ENCODE measurements at regions not wholly inside any gene's neighbourhood (a gene's known extent, or its start where the extent isn't known, plus 50 kb on each side); places are given as distances from the start of the nearest gene placed in this dataset.

DNA sequence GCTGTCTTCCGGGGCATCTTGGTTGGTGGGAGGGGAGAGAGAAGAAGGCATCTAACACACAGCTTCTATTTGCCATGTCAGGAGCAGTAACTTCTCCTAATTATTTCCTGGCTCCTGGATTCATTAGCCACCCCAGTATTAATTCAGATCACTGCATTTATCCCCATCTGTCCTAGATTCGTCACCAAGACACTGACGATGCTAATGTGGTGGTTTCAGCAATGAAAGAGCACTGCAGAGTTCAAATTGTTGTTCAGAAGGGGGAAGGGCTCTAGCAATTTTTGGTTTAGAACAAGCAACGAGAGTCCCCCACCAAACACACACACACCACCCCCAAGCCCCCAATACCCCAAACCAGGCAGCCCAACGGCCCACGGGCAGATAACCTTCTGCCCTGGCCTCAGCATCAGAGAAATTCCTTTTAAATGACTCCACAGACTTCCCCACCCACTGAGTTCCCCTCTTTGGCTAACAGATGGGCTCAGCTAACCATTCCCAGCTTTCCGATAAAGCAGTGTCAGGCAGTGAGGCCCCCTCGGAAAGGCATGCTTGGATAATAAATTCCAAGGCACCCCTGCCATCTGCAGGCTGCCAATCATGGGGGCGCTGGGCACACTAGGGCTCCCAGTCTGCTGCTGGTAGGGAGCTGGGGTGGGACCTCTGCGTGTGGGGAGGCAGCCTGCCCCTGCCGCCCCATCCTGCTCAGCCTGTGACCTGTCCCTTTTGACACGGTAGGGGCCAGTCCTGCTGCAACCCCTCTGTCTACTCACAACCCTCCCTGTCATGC, 453.5 kb downstream of the MIAT start:
- no peak for DNase-seq

GRCh38 chr22:27111796-27112672, 454.6 kb downstream of the MIAT start:
- no peak for DNase-seq

DNA sequence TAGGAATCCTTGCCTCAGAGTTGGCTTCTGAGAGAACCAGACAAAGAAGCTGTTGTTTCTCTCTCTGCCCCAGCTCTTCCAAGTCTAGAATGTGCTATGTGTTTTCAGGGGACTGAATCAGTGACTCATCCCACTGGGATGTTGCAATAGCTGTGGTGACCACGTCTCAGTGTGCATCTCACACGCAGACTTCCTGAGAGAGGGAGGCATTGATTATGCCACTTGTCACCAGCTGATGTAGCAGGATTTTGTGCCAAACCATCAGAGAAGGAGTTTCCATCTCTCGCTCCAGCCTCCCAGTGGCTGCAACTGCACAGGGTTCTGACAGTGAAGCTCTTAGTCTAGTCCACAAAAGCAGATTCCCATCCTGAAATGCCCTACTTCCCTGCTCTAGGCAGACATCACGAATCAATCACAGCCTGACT, 455.8 kb downstream of the MIAT start:
- peak in 19 of 56 donors; percentile 10 to 67 (median 30) for DNase-seq

GRCh38 chr22:27113641-27114040, 456.3 kb downstream of the MIAT start:
- DNase-seq = no peak

DNA sequence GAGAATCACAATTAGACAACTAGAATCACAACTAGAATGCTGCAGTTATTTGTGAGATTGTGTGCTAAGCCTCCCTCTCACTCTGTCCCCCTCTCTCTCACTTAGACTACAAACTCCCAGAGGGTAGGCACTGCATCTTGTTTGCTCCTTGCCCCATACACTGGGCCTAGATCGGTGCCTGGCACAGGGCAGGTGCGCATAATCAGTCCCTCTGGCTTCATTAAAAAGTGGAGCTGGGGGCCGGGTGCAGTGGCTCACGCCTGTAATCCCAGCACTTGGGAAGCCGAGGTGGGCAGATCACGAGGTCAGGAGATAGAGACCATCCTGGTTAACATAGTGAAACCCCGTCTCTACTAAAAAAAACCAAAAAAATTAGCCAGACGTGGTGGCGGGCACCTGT, 456.8 kb downstream of the MIAT start:
- no peak for DNase-seq

DNA sequence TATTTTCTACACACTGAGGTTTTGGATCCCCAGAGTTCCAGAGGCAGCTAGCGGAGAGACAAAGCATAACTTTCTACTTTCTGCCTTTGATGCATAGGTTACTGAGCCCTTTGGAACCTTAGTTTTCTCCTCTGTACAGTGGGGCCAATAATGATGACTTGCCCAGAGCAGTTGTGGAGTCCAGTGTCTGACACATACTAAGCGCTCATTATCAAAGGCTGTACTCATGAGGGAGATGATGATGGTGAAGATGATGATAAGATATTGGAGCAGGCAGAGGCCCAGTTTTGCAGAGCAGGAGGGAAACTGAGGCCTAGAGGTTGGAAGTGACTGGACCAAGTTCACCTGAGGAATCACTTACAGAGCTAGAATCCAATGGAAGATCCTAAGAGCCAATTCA, 458.0 kb downstream of the MIAT start:
- DNase-seq = no peak

- no peak for DNase-seq
Measured at GRCh38 chr22:27115816-27116256, 458.4 kb downstream of the MIAT start.

GRCh38 chr22:27116312-27117086, 459.1 kb downstream of the MIAT start:
- DNase-seq = no peak

DNA sequence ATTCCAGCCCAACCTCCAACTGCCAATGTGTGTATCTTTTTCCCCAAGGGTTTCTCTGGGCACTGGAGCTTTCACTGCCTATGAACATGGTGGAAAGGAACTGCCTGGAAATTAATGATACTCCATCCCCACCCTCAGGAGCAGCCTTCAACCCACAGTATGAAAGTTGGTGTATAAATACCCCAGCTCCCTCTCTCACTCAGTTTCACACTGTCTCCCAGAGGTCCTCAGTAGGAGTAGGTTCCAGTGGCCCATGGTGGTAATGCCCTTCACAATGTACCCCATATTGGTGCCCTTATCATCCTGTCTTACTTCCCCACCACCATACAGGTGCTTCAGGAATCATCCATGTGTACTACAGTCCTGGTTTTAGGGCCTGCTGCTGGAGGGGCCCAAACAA, 462.6 kb downstream of the MIAT start:
- DNase-seq = no peak

- DNase-seq = no peak
Measured at GRCh38 chr22:27122574-27122973, 465.2 kb downstream of the MIAT start.

DNA sequence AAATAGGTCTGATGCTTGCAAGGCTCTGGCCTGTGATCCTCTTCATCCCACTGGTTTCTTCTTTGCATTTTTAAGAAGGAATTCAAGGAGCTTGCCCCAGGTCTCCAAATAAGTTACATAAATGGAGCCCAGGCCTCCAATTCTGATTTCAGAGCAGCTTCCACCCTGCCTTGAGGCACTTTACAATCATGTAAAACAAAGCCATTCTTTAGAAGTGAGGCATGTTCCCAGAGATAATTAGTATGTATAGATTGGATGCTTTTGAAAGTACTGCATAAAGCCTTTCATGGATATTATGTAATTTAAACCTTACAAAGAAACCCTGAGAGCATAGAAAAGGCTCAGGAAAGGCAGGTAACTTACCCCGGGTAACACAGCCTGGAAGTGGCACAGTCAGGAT, 466.5 kb downstream of the MIAT start:
- no peak for DNase-seq

GRCh38 chr22:27124351-27124966, 467.1 kb downstream of the MIAT start:
- DNase-seq = peak in 2 of 56 donors; percentile 10 to 34

DNA sequence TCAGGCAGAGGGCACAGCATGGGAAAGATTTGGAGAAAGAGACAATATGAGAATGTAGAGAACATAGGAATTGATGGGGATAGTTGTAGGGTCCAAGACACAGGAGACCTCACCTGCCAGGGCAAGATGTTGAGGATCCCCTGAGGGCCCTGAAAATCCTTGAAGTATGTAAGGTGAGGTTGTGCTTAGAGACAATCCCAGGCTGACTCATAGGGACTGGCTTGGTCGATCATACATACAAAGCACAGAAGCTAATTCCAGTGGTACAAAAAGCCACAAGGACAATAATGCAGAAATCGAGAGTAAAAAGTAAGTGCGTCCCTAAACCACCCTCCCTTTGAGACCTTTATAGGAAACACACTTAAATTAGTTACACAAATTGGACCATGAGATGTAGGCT, 468.2 kb downstream of the MIAT start:
- DNase-seq = no peak

DNA sequence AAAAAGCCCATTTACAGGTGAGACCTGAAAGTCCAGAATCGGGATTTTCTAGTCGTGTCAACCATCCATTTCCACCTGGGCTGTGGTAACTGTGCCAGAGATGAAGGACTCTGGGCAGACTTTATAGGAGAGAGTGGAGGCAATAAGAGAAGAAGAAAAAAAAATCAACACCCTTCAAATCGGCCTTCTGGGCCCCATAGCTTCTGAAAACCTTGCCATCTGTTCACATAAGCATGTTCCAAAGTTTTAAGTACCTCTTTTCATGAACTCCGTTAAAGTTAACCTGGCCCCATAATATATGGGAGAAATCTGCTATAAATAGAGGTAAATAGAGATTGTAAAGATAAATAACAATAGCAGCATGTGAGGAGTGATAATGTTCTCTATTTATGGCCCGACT, 470.5 kb downstream of the MIAT start:
- no peak for DNase-seq

GRCh38 chr22:27128461-27129085, 471.2 kb downstream of the MIAT start:
- peak in 3 of 56 donors; percentile 9 to 43 (median 28) for DNase-seq

GRCh38 chr22:27129266-27129665, 471.9 kb downstream of the MIAT start:
- no peak for DNase-seq

DNA sequence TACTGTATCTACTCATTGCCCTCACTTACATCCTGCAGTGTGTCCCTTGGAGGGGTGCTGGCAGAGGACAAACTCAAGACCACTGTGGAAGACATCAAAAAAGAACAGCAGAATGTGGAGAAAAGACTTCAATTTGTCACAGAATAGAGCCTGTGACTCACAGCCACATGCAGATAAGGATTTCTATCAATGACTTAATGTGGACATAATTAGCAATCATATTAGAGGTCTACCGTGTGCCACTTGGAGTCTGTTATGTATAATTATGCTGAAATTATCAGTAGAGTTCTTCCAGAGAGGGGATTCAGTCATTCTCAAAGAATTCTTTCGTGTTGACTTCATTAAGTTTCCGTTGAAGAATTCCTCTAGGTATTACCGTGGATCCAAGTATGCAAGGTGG, 473.5 kb downstream of the MIAT start:
- DNase-seq = no peak

DNA sequence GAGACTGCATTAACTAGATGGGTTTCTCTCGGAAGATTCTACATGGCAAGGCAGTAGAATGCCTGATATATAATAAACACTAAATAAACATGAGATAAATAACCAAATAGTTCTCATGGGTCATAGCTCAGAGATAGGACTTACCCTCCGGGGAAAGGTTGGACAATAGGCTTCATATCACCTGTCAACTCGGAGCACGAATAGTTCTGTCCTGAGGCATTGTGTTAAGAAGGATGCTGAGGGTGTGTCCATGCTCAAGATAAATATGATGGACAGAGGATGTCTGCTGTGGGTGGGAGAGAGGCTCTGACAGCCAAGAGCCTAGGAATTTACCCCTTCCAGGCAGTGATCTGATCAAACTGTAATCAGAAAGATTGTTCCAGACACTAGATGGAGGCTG, 474.0 kb downstream of the MIAT start:
- DNase-seq = no peak

DNA sequence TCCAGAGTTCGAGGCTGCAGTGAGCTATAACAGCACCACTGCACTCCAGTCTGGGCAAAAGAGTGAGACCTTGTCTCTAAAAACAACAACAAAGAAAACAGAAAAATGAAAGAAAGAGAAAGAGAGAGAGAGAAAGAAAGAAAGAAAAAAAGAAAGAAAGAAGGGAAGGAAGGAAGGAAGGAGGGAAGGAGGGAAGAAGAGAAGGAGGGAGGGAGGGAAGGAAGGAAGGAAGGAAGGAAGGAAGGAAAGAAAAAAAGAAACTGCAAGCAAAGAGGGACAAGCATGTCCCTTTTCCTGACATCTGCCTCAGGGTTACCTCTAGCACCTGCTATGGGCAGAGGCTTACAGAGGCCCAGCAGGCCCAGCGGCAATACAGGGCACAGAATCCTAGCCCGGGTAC, 475.0 kb downstream of the MIAT start:
- DNase-seq = no peak

DNA sequence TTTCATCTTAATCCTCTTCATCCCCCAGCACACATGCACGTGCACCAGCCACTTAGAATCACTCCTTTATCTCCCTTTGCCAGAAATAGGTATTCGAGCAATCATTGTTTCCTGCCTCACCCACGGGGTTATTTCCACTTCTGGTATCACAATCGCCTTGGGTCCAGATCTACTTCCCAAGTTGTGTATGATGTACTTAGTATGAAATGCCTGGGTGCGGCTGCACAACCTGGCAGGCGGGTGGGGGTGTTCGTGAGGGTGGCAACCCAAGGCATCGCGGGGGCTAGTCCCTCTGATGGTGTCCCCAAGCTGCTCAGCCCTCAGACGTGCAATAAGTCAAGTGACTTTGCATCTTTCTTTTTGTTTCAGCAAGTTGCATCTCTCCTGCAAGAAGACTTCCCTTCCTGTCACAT, 475.6 kb downstream of the MIAT start:
- DNase-seq = peak in 5 of 56 donors; percentile 9 to 46 (median 27)

Data from nucleus accumbens (tissue), 56 donors.